RCC 7860 (cell line): ENCODE measurements at regions not wholly inside any gene's neighbourhood (a gene's known extent, or its start where the extent isn't known, plus 50 kb on each side); places are given as distances from the start of the nearest gene placed in this dataset.

Experiments used
- DNase-seq: peaks from one replicate; pipeline ENCODE4 v3.0.0-alpha.2; 2015; ENCODE audit warnings: low spot score
- FAIRE-seq: peaks from 2 replicates; lab custom pipeline; 2012; peaks lifted over from hg19 to GRCh38; lab: Jason Lieb, UNC

GRCh38 chr3:18295171-18295920 lies 129.8 kb downstream of the SATB1 start:
- peak; percentile 67 for DNase-seq
- FAIRE-seq = no peak

GRCh38 chr3:18290157-18290556 lies 135.0 kb downstream of the SATB1 start:
- FAIRE-seq (no peak), DNase-seq (no peak)

DNA sequence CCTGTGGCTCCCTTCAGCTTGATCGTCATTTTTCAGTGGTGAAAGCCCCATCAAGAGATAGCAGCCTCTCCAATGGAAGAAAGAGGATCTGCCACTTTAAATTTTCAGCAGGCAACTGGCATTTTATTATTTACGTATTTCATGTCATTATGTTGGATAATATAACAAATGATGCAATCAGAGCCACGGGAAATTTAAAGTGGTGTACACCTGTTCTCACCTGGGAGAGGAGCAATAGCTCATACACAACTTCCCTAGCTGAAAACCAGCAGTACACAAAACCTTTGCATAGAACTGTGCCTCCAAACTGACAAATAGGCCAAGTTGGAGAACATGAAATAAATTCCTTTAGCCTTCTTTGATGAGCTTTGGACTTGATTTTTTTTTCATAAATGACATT lies 136.9 kb downstream of the SATB1 start:
- FAIRE-seq = no peak

GRCh38 chr3:18284716-18285115 lies 140.4 kb downstream of the SATB1 start:
- no peak for DNase-seq

More for the DNA sequence above, 136.9 kb downstream of the SATB1 start:
- no peak for DNase-seq

DNA sequence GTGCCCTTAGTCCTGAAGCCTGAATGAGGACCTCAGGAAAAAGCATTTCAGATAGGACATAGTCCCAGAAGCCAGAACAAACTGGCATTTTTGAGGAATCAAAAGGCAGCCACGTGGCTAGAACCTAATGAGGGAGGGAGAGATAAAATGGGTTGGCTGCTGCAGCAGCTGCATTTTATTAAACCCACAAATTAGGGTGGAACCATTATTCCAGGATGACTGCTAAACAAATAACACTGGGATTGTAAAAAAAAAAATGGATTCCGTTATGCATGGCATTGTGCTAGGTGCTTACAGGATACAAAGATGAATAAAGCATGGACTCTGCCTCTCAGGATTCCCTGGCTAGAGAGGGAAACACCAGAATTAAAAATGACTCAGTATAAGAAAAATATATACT lies 141.5 kb downstream of the SATB1 start:
- DNase-seq (no peak), FAIRE-seq (no peak)

More at GRCh38 chr3:18284716-18285115, 140.4 kb downstream of the SATB1 start:
- FAIRE-seq = no peak

DNA sequence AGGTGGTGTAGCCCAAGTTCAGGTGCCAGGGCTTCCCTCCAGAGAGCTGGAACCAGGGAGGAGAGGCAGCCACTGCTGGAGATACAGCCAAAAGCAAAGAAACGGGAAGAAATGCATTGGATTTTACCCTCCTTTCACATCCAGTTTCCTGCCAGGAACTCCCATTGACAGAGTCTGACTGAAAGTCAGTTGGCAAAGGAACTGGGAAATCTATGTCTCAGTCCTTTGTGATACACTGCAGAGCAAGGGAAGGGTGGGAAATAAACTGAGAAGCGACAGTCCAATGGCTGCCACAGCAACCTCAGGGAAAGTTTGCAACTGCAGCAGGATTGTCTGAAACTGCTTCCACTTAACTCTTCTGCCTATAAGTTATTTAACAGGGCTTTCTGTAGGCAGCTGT lies 142.6 kb downstream of the SATB1 start:
- DNase-seq = no peak
- no peak for FAIRE-seq

GRCh38 chr3:18279226-18279737 lies 145.9 kb downstream of the SATB1 start:
- FAIRE-seq (no peak), DNase-seq (no peak)

GRCh38 chr3:18264853-18265252 lies 160.3 kb downstream of the SATB1 start:
- no peak for FAIRE-seq

GRCh38 chr3:18264361-18264760 lies 160.8 kb downstream of the SATB1 start:
- DNase-seq = no peak
- FAIRE-seq = no peak

More at GRCh38 chr3:18264853-18265252, 160.3 kb downstream of the SATB1 start:
- no peak for DNase-seq

- FAIRE-seq (no peak), DNase-seq (no peak)
Measured at GRCh38 chr3:18258492-18258891, 166.6 kb downstream of the SATB1 start.

GRCh38 chr3:18252578-18252977 lies 172.6 kb downstream of the SATB1 start:
- DNase-seq (no peak), FAIRE-seq (no peak)

DNA sequence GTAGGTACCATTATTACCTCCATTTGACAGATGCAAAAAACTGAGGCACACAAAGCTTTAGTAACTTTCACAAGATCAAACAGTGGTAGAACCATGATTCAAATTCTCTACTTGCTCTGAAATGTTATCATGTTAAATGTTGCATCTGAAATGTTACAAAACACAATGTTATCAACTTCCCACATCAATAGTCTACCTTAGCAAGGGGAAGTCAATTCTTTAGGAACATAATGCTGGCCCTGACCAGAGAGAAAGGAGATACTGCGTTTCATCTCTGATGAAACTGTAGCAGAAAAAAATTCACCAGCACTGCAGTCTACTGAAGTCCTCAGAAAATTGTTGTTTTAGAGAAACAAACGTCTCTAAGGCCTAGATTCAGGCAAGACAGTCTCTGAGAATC lies 174.1 kb downstream of the SATB1 start:
- no peak for DNase-seq
- FAIRE-seq = no peak

GRCh38 chr3:18249126-18249525 lies 176.0 kb downstream of the SATB1 start:
- FAIRE-seq (no peak), DNase-seq (no peak)

DNA sequence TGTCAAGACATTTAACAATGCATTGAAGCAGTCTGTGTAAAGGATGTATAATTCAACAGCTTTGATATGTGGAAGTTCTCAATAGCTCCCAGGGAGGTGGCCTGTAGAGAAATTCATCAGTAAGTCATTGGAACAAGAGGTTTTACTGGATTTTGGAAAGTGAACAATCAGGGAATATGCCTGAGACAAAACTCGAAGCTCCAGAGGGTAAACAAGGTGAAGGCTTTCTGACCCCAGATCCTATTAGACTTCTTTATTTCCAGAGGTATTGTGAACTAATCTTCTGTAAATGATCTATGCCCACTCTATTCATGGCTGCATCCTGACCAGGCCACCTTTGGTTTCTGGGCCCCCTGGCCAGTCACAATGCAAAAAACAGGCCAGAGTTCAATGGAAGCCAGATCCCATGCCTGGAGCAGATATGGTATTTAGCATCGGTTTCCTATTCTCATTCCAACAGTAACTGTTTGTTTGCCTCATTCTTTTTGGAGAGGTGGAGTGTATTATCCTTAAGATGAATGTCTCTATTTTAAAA lies 177.3 kb downstream of the SATB1 start:
- no peak for FAIRE-seq
- DNase-seq = no peak

DNA sequence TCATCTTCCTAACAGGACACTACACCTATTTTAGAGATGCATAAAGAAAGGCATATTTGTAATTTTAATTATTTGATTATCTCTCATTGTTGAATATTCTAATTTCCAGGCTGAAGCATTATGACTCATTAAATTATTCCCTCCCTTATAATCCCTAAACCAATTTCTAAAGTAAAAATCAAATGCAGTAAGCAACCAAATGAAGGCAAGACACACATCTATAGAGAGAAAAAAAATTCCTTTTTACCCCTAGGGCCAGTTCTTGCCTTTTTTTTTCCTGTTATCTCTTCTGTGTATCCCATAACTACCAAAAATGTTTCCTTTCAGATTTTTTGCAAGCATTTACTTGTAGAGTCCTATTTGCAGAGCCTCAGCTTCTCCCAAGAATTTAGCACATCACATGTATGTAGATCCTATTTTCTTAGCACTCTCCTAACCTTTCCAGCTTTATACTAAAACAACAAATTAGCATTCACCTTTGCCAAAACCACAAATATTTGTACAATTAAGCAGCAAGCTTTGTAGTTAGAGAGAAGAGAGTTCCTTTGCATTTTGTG lies 177.9 kb downstream of the SATB1 start:
- DNase-seq = no peak
- no peak for FAIRE-seq

- no peak for DNase-seq
- FAIRE-seq = no peak
Measured at GRCh38 chr3:18246336-18247060, 178.6 kb downstream of the SATB1 start.

- no peak for DNase-seq
- FAIRE-seq = no peak
Measured at GRCh38 chr3:18245721-18246120, 179.4 kb downstream of the SATB1 start.

DNA sequence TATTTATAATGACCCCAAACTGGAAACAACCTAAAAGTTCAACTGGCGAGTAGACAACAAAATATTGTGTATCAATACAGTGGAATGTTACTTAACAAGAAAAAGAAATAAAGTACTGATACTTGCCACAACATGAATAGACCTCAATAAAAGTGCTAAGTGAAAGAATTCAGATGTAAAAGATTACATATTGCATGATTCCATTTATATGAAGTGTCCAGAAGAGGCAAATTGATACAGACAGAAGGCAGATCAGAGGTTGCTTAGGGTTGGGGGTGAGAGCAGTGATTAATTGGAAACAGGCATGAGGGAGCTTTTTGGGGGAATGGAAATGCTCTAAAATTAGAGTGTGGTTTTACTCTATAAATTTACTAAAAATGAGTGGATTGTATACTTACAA lies 183.3 kb downstream of the SATB1 start:
- no peak for FAIRE-seq
- DNase-seq = no peak

- FAIRE-seq = no peak
Measured at GRCh38 chr3:18239674-18240073, 185.5 kb downstream of the SATB1 start.

DNA sequence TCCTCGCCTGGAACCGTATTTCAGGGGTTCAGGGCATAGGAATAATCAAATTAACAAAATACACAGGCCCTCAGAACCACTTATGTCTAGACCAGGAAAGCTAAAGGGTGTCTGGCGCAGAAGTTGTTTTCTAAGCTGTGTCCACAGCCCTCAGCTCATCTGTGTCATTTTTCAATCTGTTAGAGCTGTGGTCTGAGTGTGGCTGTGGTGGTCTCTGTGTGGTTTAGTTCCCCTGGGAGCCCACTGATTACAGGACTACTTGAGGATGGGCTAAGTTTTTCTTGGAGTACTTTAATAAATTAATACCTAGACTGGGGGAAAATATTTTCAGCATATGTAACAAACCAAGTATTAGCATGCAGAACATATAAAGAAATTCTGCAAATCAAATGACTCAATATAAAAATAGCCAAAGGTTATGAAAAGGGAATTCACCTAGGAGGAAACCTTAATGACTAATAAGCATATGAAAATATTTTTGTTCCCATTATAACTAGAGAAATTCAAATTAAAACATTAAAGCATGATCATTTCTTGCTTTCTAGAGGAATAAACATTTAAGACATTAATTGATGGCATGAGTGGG lies 186.3 kb downstream of the SATB1 start:
- no peak for FAIRE-seq
- no peak for DNase-seq

More at GRCh38 chr3:18239674-18240073, 185.5 kb downstream of the SATB1 start:
- DNase-seq = no peak

DNA sequence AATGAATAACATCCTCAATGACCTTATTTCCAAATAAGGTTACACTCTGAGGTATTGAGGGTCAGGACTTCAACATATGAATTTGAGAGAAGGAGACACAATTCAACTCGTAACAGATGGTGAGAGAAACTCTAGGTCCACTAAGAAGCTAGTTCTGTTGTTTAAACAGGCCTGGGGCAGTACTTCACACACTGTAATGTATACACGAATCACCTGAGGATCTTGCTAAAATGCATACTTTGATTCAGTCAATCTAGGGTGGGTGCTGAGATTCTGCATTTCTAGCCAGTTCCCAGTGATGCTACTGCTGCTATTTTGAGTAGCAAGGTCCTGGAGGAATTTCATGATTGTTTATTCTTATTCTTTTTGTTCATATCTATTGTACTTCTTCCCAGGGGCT lies 186.8 kb downstream of the SATB1 start:
- DNase-seq (no peak), FAIRE-seq (no peak)
